GM18498 (cell line): ENCODE measurements at regions not wholly inside any gene's neighbourhood (a gene's known extent, or its start where the extent isn't known, plus 50 kb on each side); places are given as distances from the start of the nearest gene placed in this dataset.

ENCODE experiments used
- ATAC-seq: cut with Tn5 transposase; IDR thresholded peaks from one replicate; pipeline ENCODE4 v1.9.1; 2021; ENCODE audit warnings: mild to moderate bottlenecking, moderate library complexity; ENCODE audit not compliant: unreplicated experiment

GRCh38 chr3:8450618-8451017, 51.0 kb upstream of the LMCD1 start:
- ATAC-seq, result no peak

- no peak for ATAC-seq
Observed at GRCh38 chr3:8451696-8452095, 49.9 kb upstream of the LMCD1 start.
